OCI-LY1 (cell line): ENCODE measurements at regions not wholly inside any gene's neighbourhood (a gene's known extent, or its start where the extent isn't known, plus 50 kb on each side); places are given as distances from the start of the nearest gene placed in this dataset.

Experiments used
- CTCF ChIP-seq: fragments of 200-600 bp; sonication (generic), shearing (Covaris generic); IDR thresholded peaks from 2 replicates; pipeline ENCODE4 v1.5.1; 2017; ENCODE audit warnings: mild to moderate bottlenecking, antibody characterized with exemption, low read length, moderate library complexity, mixed read lengths
- EZH2 ChIP-seq: fragments of 200-600 bp; sonication (generic), shearing (Covaris generic); IDR thresholded peaks from 2 replicates; pipeline ENCODE4 v1.8.0; 2017; ENCODE audit warnings: borderline replicate concordance, mixed run types, mild to moderate bottlenecking, antibody characterized with exemption, low read length, moderate library complexity, mixed read lengths

- TF ChIP-seq CTCF (no peak), EZH2 (no peak)
Measured at GRCh38 chr12:61514016-61514415, 746.2 kb upstream of the USP15 start.
